Prostate gland (tissue), 2 donors: ENCODE measurements at regions not wholly inside any gene's neighbourhood (a gene's known extent, or its start where the extent isn't known, plus 50 kb on each side); places are given as distances from the start of the nearest gene placed in this dataset.

Experiments used
- CTCF ChIP-seq, 4 experiments: fragments of 200-600 bp in 2 of 4; fragments of 450-650 bp in 2 of 4; sonication (generic) in 2 of 4; IDR thresholded peaks; 1 replicate in 3 of 4; 2 replicates in 1 of 4; pipeline ENCODE4 v1.5.1; 2016 to 2019; ENCODE audit warnings: antibody characterized with exemption in 4 of 4, mild to moderate bottlenecking in 2 of 4, moderate library complexity in 2 of 4
- POLR2A ChIP-seq: fragments of 450-650 bp; IDR thresholded peaks from one replicate; pipeline ENCODE4 v1.6.1; 2016; ENCODE audit warnings: antibody characterized with exemption, mild to moderate bottlenecking

- TF ChIP-seq CTCF (IDR thresholded peaks at IDR 0.05) = no peak
- no peak for TF ChIP-seq POLR2A
These were observed 451.5 kb upstream of the SORCS1 start for GRCh38 chr10:107616031-107616430.
